HG03196 (cell line): ENCODE measurements at regions not wholly inside any gene's neighbourhood (a gene's known extent, or its start where the extent isn't known, plus 50 kb on each side); places are given as distances from the start of the nearest gene placed in this dataset.
"Not testable (repeated sequence)": the region's sequence is repeated elsewhere in the genome, so short reads cannot be mapped to it uniquely, and the experiment has no call there.

Experiments
- ATAC-seq: cut with Tn5 transposase; IDR thresholded peaks from one replicate; pipeline ENCODE4 v1.9.1; 2021; ENCODE audit not compliant: unreplicated experiment

GRCh38 chr10:7070950-7071349 lies 339.9 kb downstream of the SFMBT2 start:
- no peak for ATAC-seq

- no peak for ATAC-seq
Observed at GRCh38 chr10:7069706-7070105, 341.1 kb downstream of the SFMBT2 start.

GRCh38 chr10:7056216-7056615 lies 354.6 kb downstream of the SFMBT2 start:
- ATAC-seq, result no peak

- no peak for ATAC-seq
Observed at GRCh38 chr10:7054915-7055314, 355.9 kb downstream of the SFMBT2 start.

GRCh38 chr10:7053195-7053594 lies 357.6 kb downstream of the SFMBT2 start:
- ATAC-seq, result no peak

- ATAC-seq, result not testable (repeated sequence)
Observed at GRCh38 chr10:7050024-7050423, 360.8 kb downstream of the SFMBT2 start.

- no peak for ATAC-seq
Observed at GRCh38 chr10:7048061-7048460, 362.8 kb downstream of the SFMBT2 start.

- ATAC-seq, result peak; percentile 44
Observed at GRCh38 chr10:7046615-7047014, 364.2 kb downstream of the SFMBT2 start.

- peak; percentile 77 for ATAC-seq
Observed at GRCh38 chr10:7045891-7046599, 364.8 kb downstream of the SFMBT2 start.

- no peak for ATAC-seq
Observed at GRCh38 chr10:7043055-7043653, 367.7 kb downstream of the SFMBT2 start.

- ATAC-seq, result no peak
Observed at GRCh38 chr10:7042419-7043054, 368.3 kb downstream of the SFMBT2 start.

GRCh38 chr10:7042000-7042399 lies 368.8 kb downstream of the SFMBT2 start:
- no peak for ATAC-seq

GRCh38 chr10:7040681-7041080 lies 370.2 kb downstream of the SFMBT2 start:
- ATAC-seq, result no peak

- no peak for ATAC-seq
Observed at GRCh38 chr10:7039859-7040258, 371.0 kb downstream of the SFMBT2 start.

- no peak for ATAC-seq
Observed at GRCh38 chr10:7038416-7038815, 372.4 kb downstream of the SFMBT2 start.

GRCh38 chr10:7037434-7037833 lies 373.4 kb downstream of the SFMBT2 start:
- ATAC-seq, result not testable (repeated sequence)

GRCh38 chr10:7036951-7037350 lies 373.9 kb downstream of the SFMBT2 start:
- no peak for ATAC-seq

GRCh38 chr10:7035126-7035761 lies 375.6 kb downstream of the SFMBT2 start:
- ATAC-seq, result no peak

GRCh38 chr10:7033031-7033430 lies 377.8 kb downstream of the SFMBT2 start:
- no peak for ATAC-seq

GRCh38 chr10:7030134-7030855 lies 380.5 kb downstream of the SFMBT2 start:
- no peak for ATAC-seq

GRCh38 chr10:7029672-7030071 lies 381.2 kb downstream of the SFMBT2 start:
- ATAC-seq, result no peak
